GM19328 (cell line): ENCODE measurements at regions not wholly inside any gene's neighbourhood (a gene's known extent, or its start where the extent isn't known, plus 50 kb on each side); places are given as distances from the start of the nearest gene placed in this dataset.
"Not testable (repeated sequence)": the region's sequence is repeated elsewhere in the genome, so short reads cannot be mapped to it uniquely, and the experiment has no call there.

Experiments used
- ATAC-seq: cut with Tn5 transposase; IDR thresholded peaks from one replicate; pipeline ENCODE4 v1.9.1; 2021; ENCODE audit warnings: mild to moderate bottlenecking, moderate library complexity; ENCODE audit not compliant: unreplicated experiment

GRCh38 chr21:27881331-27881730, 914.4 kb upstream of the ADAMTS5 start:
- ATAC-seq: not testable (repeated sequence)

- not testable (repeated sequence) for ATAC-seq
These were observed 905.5 kb upstream of the ADAMTS5 start for GRCh38 chr21:27872411-27872810.

GRCh38 chr21:27870755-27871154, 903.9 kb upstream of the ADAMTS5 start:
- not testable (repeated sequence) for ATAC-seq

- ATAC-seq: not testable (repeated sequence)
These were observed 893.5 kb upstream of the ADAMTS5 start for GRCh38 chr21:27860314-27860955.

GRCh38 chr21:27858053-27858825, 891.4 kb upstream of the ADAMTS5 start:
- ATAC-seq: not testable (repeated sequence)

GRCh38 chr21:27856988-27857387, 890.1 kb upstream of the ADAMTS5 start:
- not testable (repeated sequence) for ATAC-seq

GRCh38 chr21:27841084-27841672, 874.3 kb upstream of the ADAMTS5 start:
- no peak for ATAC-seq

GRCh38 chr21:27840262-27840661, 873.4 kb upstream of the ADAMTS5 start:
- ATAC-seq: no peak

- ATAC-seq: no peak
These were observed 872.7 kb upstream of the ADAMTS5 start for GRCh38 chr21:27839512-27840115.

GRCh38 chr21:27838573-27838972, 871.7 kb upstream of the ADAMTS5 start:
- ATAC-seq: no peak

GRCh38 chr21:27837936-27838335, 871.0 kb upstream of the ADAMTS5 start:
- no peak for ATAC-seq

GRCh38 chr21:27833298-27833697, 866.4 kb upstream of the ADAMTS5 start:
- no peak for ATAC-seq

GRCh38 chr21:27831816-27832569, 865.1 kb upstream of the ADAMTS5 start:
- ATAC-seq: no peak

- no peak for ATAC-seq
These were observed 864.3 kb upstream of the ADAMTS5 start for GRCh38 chr21:27831177-27831576.

GRCh38 chr21:27827972-27828371, 861.1 kb upstream of the ADAMTS5 start:
- ATAC-seq: no peak

- no peak for ATAC-seq
These were observed 858.1 kb upstream of the ADAMTS5 start for GRCh38 chr21:27825035-27825434.

GRCh38 chr21:27823652-27824201, 856.8 kb upstream of the ADAMTS5 start:
- ATAC-seq: no peak

- ATAC-seq: no peak
These were observed 853.5 kb upstream of the ADAMTS5 start for GRCh38 chr21:27820342-27820741.

GRCh38 chr21:27819299-27819698, 852.4 kb upstream of the ADAMTS5 start:
- no peak for ATAC-seq

GRCh38 chr21:27818847-27819246, 852.0 kb upstream of the ADAMTS5 start:
- no peak for ATAC-seq
